ENCODE measurements at regions not wholly inside any gene's neighbourhood (a gene's known extent, or its start where the extent isn't known, plus 50 kb on each side); places are given as distances from the start of the nearest gene placed in this dataset.

DNA sequence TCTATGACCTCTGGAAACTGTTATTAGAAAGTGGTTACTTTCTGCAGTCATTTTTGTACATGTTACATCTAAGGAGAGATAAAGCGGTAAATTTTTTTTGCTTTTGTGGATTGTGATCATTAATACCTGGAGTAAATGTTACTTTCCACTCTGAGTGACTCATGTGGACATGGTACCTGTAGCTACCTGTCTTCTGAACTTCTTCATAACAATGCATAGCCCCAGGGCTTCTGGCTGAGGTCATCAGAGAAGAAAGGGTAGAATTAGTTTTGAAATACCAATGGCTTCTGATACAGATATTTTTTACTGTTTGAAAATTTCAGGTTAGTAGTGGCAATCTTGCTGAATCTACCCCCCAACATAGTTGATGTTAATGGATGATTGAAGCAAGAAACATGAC is 489.3 kb downstream of the RWDD3 start:
- no peaks in the 10 kb centered on the region for H4K20me1 ChIP-seq (ENCODE audit: insufficient read depth, low read length, poor library complexity, severe bottlenecking)
- no peak overlapping the region for H3K9ac ChIP-seq (ENCODE audit: low read depth, low read length, poor library complexity, severe bottlenecking)
- no peaks in the 10 kb centered on the region for H3K9me3 ChIP-seq (ENCODE audit: insufficient read depth, low read depth, low read length)
- no peaks in the 10 kb centered on the region for H3K4me1 ChIP-seq (ENCODE audit: insufficient read depth, low read length, poor library complexity, severe bottlenecking)
- H2AFZ ChIP-seq (ENCODE audit: low read length) = no peak overlapping the region
- H3K4me2 ChIP-seq (ENCODE audit: low read depth, low read length, poor library complexity, severe bottlenecking) = no peak overlapping the region
- no peak for TF ChIP-seq EZH2phosphoT487 (IDR thresholded peaks at IDR 0.05; ENCODE audit: borderline replicate concordance)
- TF ChIP-seq, protein P1, sequence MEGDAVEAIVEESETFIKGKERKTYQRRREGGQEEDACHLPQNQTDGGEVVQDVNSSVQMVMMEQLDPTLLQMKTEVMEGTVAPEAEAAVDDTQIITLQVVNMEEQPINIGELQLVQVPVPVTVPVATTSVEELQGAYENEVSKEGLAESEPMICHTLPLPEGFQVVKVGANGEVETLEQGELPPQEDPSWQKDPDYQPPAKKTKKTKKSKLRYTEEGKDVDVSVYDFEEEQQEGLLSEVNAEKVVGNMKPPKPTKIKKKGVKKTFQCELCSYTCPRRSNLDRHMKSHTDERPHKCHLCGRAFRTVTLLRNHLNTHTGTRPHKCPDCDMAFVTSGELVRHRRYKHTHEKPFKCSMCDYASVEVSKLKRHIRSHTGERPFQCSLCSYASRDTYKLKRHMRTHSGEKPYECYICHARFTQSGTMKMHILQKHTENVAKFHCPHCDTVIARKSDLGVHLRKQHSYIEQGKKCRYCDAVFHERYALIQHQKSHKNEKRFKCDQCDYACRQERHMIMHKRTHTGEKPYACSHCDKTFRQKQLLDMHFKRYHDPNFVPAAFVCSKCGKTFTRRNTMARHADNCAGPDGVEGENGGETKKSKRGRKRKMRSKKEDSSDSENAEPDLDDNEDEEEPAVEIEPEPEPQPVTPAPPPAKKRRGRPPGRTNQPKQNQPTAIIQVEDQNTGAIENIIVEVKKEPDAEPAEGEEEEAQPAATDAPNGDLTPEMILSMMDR (conservative IDR thresholded peaks at IDR 0.05; ENCODE audit: low read length) = no peak
- H3K9me2 ChIP-seq (replicated peaks; ENCODE audit: low read depth, low read length) = no peaks in the 10 kb centered on the region
- no peaks in the 10 kb centered on the region for H3K79me2 ChIP-seq (ENCODE audit: insufficient read depth, low read length)
- no peaks in the 10 kb centered on the region for H3F3A ChIP-seq (ENCODE audit: low read depth)
- no peaks in the 10 kb centered on the region for H3K27me3 ChIP-seq (ENCODE audit: insufficient read depth, low read length, poor library complexity, severe bottlenecking)
- H3K4me3 ChIP-seq (ENCODE audit: low read length, poor library complexity, severe bottlenecking) = no peak overlapping the region
- no peaks in the 10 kb centered on the region for H3K36me3 ChIP-seq (ENCODE audit: insufficient read depth, low read length)

DNA sequence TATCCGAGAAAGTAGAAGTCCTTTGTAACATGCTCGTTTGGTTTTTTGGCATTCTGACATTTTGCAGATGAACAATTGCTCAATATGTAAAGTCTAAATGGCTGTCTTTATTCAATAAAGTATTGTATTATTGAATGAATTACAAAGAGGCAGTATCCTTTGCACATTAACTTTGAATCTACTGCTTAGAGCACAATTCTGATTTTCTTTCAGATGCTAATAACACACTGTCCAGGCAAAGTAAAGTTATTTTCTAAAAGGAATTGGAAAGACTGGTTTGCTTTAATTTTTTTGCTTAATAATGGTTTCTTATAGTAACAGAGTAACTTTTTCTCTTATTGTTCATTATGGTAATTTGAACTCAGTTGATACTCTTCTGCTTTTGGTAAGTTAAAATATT is 494.8 kb downstream of the RWDD3 start:
- H4K20me1 ChIP-seq (ENCODE audit: insufficient read depth, low read length, poor library complexity, severe bottlenecking) = no peaks in the 10 kb centered on the region
- no peaks in the 10 kb centered on the region for H3K79me2 ChIP-seq (ENCODE audit: insufficient read depth, low read length)
- H3K36me3 ChIP-seq (ENCODE audit: insufficient read depth, low read length) = no peaks in the 10 kb centered on the region
- H3K9me2 ChIP-seq (replicated peaks; ENCODE audit: low read depth, low read length) = no peaks in the 10 kb centered on the region
- no peaks in the 10 kb centered on the region for H3K4me1 ChIP-seq (ENCODE audit: insufficient read depth, low read length, poor library complexity, severe bottlenecking)
- H3F3A ChIP-seq (ENCODE audit: low read depth) = no peaks in the 10 kb centered on the region
- H3K9ac ChIP-seq (ENCODE audit: low read depth, low read length, poor library complexity, severe bottlenecking) = no peak overlapping the region
- no peaks in the 10 kb centered on the region for H3K9me3 ChIP-seq (ENCODE audit: insufficient read depth, low read depth, low read length)
- no peaks in the 10 kb centered on the region for H3K27me3 ChIP-seq (ENCODE audit: insufficient read depth, low read length, poor library complexity, severe bottlenecking)
- H3K4me3 ChIP-seq (ENCODE audit: low read length, poor library complexity, severe bottlenecking) = no peak overlapping the region
- TF ChIP-seq EZH2phosphoT487 (IDR thresholded peaks at IDR 0.05; ENCODE audit: borderline replicate concordance) = no peak
- TF ChIP-seq, protein P1 (conservative IDR thresholded peaks at IDR 0.05; ENCODE audit: low read length) = no peak
- no peak overlapping the region for H3K4me2 ChIP-seq (ENCODE audit: low read depth, low read length, poor library complexity, severe bottlenecking)
- no peak overlapping the region for H2AFZ ChIP-seq (ENCODE audit: low read length)

DNA sequence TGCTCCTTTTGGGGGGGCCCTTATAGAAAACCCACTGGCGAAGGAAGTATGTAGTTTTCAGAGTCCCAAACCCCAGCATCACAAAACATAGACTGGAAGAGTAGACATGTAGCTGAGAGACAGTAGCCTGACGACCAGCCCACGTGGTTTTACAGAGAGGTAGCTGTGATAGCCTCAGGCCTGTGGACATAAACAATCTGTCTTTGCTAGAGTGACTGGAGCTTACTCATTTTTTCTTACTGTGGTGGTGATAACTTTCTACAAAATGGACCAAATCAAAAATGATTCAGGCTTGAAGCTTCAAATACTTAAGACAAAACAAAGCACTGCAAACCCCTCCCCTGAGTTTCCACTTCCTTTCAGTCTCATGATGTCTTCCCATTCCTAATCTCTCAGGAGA is 497.0 kb downstream of the RWDD3 start:
- Histone ChIP-seq H3K79me2 (ENCODE audit: insufficient read depth, low read length) (no peaks in the 10 kb centered on the region), H3K4me1 (ENCODE audit: insufficient read depth, low read length, poor library complexity, severe bottlenecking) (no peaks in the 10 kb centered on the region), H3K9ac (ENCODE audit: low read depth, low read length, poor library complexity, severe bottlenecking) (no peak overlapping the region), H3K4me2 (ENCODE audit: low read depth, low read length, poor library complexity, severe bottlenecking) (no peak overlapping the region), H3K36me3 (ENCODE audit: insufficient read depth, low read length) (no peaks in the 10 kb centered on the region), H4K20me1 (ENCODE audit: insufficient read depth, low read length, poor library complexity, severe bottlenecking) (no peaks in the 10 kb centered on the region), H2AFZ (ENCODE audit: low read length) (no peak overlapping the region), H3K9me2 (replicated peaks; ENCODE audit: low read depth, low read length) (no peaks in the 10 kb centered on the region), H3K4me3 (ENCODE audit: low read length, poor library complexity, severe bottlenecking) (no peak overlapping the region), H3F3A (ENCODE audit: low read depth) (no peaks in the 10 kb centered on the region), H3K9me3 (ENCODE audit: insufficient read depth, low read depth, low read length) (no peaks in the 10 kb centered on the region), H3K27me3 (ENCODE audit: insufficient read depth, low read length, poor library complexity, severe bottlenecking) (no peaks in the 10 kb centered on the region)
- no peak for TF ChIP-seq EZH2phosphoT487 (IDR thresholded peaks at IDR 0.05; ENCODE audit: borderline replicate concordance)
- TF ChIP-seq, protein P1 (conservative IDR thresholded peaks at IDR 0.05; ENCODE audit: low read length) = no peak
